GM12878 (cell line): ENCODE measurements at regions not wholly inside any gene's neighbourhood (a gene's known extent, or its start where the extent isn't known, plus 50 kb on each side); places are given as distances from the start of the nearest gene placed in this dataset.

ENCODE experiments used
- ATAC-seq: fragments of 200-7000 bp; cut with Tn5 transposase; 3 replicates; pipeline ENCODE4 v1.9.1; 2020; ENCODE audit warnings: mild to moderate bottlenecking, moderate library complexity
- BruUV-seq: library from RNA; stranded (reverse); fragments of 400-500 nt; replicated peaks from 2 replicates; lab custom pipeline; 2021; lab: Mats Ljungman, UMichigan
- CTCF ChIA-PET: fragments of 300-600 bp; sonication (Branson Sonifier 250); formaldehyde crosslinking; extraction: SDS; loops from one replicate; lab custom pipeline; 2021; ENCODE audit warnings: inconsistent platforms; lab: Yijun Ruan, JAX
- POLR2A ChIA-PET: fragments of 350-600 bp; formaldehyde crosslinking; extraction: SDS; loops from one replicate; lab custom pipeline; 2021; ENCODE audit warnings: inconsistent platforms; lab: Charles Lee
- RAD21 ChIA-PET: fragments of 300-600 bp; sonication (Branson Sonifier 250); formaldehyde crosslinking; loops from one replicate; lab custom pipeline; 2023; ENCODE audit warnings: antibody characterized with exemption; ENCODE audit not compliant: unreplicated experiment; lab: Charles Lee
- SMC1A ChIA-PET: fragments of 300-600 bp; sonication (Branson Sonifier 250); formaldehyde crosslinking; loops from one replicate; lab custom pipeline; 2023; ENCODE audit not compliant: unreplicated experiment, uncharacterized antibody; lab: Charles Lee
- DNase-seq: peaks from one replicate; pipeline ENCODE4 v3.0.0-alpha.2; 2011; ENCODE audit warnings: low read depth, low spot score
- FAIRE-seq: peaks from 3 replicates; lab custom pipeline; 2011; peaks lifted over from hg19 to GRCh38; lab: Jason Lieb, UNC
- H2AFZ ChIP-seq: 2 replicates; pipeline ENCODE4 v1.6.0; 2011; ENCODE audit warnings: low read depth, low read length, control low read depth; ENCODE audit not compliant: control insufficient read depth
- H3K27ac ChIP-seq: 2 replicates; pipeline ENCODE4 v1.5.1; 2011; ENCODE audit warnings: control low read depth; ENCODE audit not compliant: control insufficient read depth, insufficient read depth
- H3K27me3 ChIP-seq, 2 experiments: replicated peaks in 1 of 2; 2 replicates each; pipeline versions ENCODE4 v1.6.0 to v1.6.1; 2011; ENCODE audit warnings: low read length in 1 of 2; ENCODE audit not compliant: control insufficient read depth in 2 of 2, insufficient read depth in 2 of 2
- H3K36me3 ChIP-seq, 2 experiments: 2 replicates each; pipeline ENCODE4 v1.5.1; 2011; ENCODE audit warnings: low read length in 1 of 2; ENCODE audit not compliant: control insufficient read depth in 2 of 2, insufficient read depth in 2 of 2
- H3K4me1 ChIP-seq: 2 replicates; pipeline ENCODE4 v1.6.1; 2011; ENCODE audit warnings: mild to moderate bottlenecking, low read length, moderate library complexity, mixed read lengths; ENCODE audit not compliant: control insufficient read depth, insufficient read depth
- H3K4me2 ChIP-seq: 2 replicates; pipeline ENCODE4 v1.6.0; 2011; ENCODE audit warnings: control low read depth; ENCODE audit not compliant: control insufficient read depth, insufficient read depth
- H3K4me3 ChIP-seq: fragments of 200-600 bp; sonication (generic); 2 replicates; pipeline ENCODE4 v1.5.1; 2016
- H3K79me2 ChIP-seq: 2 replicates; pipeline ENCODE4 v1.6.0; 2011; ENCODE audit warnings: low read length; ENCODE audit not compliant: control insufficient read depth, insufficient read depth
- H3K9ac ChIP-seq: 2 replicates; pipeline ENCODE4 v1.8.0; 2011; ENCODE audit warnings: low read length, control low read depth, mixed read lengths; ENCODE audit not compliant: control insufficient read depth, insufficient read depth
- H3K9me3 ChIP-seq: replicated peaks from 3 replicates; pipeline ENCODE4 v1.5.1; 2011; ENCODE audit warnings: mild to moderate bottlenecking, low read length; ENCODE audit not compliant: control insufficient read depth, insufficient read depth
- H4K20me1 ChIP-seq: 2 replicates; pipeline ENCODE4 v1.6.0; 2011; ENCODE audit not compliant: control insufficient read depth, insufficient read depth
- ATF3 ChIP-seq: IDR thresholded peaks from 2 replicates; pipeline ENCODE4 v1.6.1; 2011; ENCODE audit warnings: low read depth, mild to moderate bottlenecking, low read length, moderate library complexity, borderline replicate concordance; ENCODE audit errors: extremely low read depth
- ATF7 ChIP-seq: fragments of 450-650 bp; IDR thresholded peaks from 2 replicates; pipeline ENCODE4 v1.6.1; 2016; ENCODE audit warnings: low read depth, mild to moderate bottlenecking
- CBFB ChIP-seq: IDR thresholded peaks from 2 replicates; pipeline ENCODE4 v1.6.1; 2016; ENCODE audit warnings: antibody characterized with exemption, low read depth
- CHD4 ChIP-seq: fragments of 200-600 bp; sonication (generic); IDR thresholded peaks from 2 replicates; pipeline ENCODE4 v1.6.1; 2016; ENCODE audit warnings: mild to moderate bottlenecking
- EGR1 ChIP-seq, 2 experiments: IDR thresholded peaks; 1 replicate in 1 of 2; 2 replicates in 1 of 2; pipeline ENCODE4 v1.6.1; 2011 to 2012; ENCODE audit warnings: low read depth in 2 of 2, low read length in 2 of 2, borderline replicate concordance in 1 of 2, mild to moderate bottlenecking in 1 of 2, moderate library complexity in 1 of 2
- EP300 ChIP-seq, 2 experiments: fragments of 150-350 bp in 1 of 2; IDR thresholded peaks; 2 replicates each; pipeline ENCODE4 v1.6.1; 2011 to 2012; ENCODE audit warnings: low read depth in 2 of 2, low read length in 2 of 2, borderline replicate concordance in 1 of 2, improper control_type of control experiment in 1 of 2, inconsistent platforms in 1 of 2; ENCODE audit not compliant: control insufficient read depth in 1 of 2
- GATAD2B ChIP-seq: fragments of 450-650 bp; conservative IDR thresholded peaks from 2 replicates; pipeline ENCODE4 v1.6.1; 2017; ENCODE audit warnings: low read depth, mild to moderate bottlenecking, moderate library complexity
- MYB ChIP-seq: fragments of 150-350 bp; IDR thresholded peaks from 2 replicates; pipeline ENCODE4 v1.6.1; 2014; ENCODE audit warnings: mild to moderate bottlenecking, low read depth, low read length, borderline replicate concordance
- POLR2A ChIP-seq: IDR thresholded peaks from 2 replicates; pipeline ENCODE4 v1.6.1; 2011; ENCODE audit warnings: low read depth, mild to moderate bottlenecking, low read length
- RAD51 ChIP-seq: fragments of 450-650 bp; IDR thresholded peaks from 2 replicates; pipeline ENCODE4 v1.6.1; 2016; ENCODE audit warnings: moderate library complexity, mild to moderate bottlenecking, inconsistent platforms
- RCOR1 ChIP-seq: conservative IDR thresholded peaks from 2 replicates; pipeline ENCODE4 v1.6.1; 2012; ENCODE audit warnings: low read depth, low read length, improper control_type of control experiment
- RELA ChIP-seq: fragments of 450-650 bp; IDR thresholded peaks from 2 replicates; pipeline ENCODE4 v1.8.0; 2014; ENCODE audit warnings: borderline replicate concordance; ENCODE audit not compliant: partially characterized antibody
- SUPT20H ChIP-seq: IDR thresholded peaks from 2 replicates; pipeline ENCODE4 v1.6.1; 2011; ENCODE audit warnings: low read depth, mild to moderate bottlenecking, low read length, moderate library complexity, borderline replicate concordance; ENCODE audit not compliant: control insufficient read depth
- TAF1 ChIP-seq: IDR thresholded peaks from 2 replicates; pipeline ENCODE4 v1.6.1; 2011; ENCODE audit warnings: mild to moderate bottlenecking, low read depth, low read length, borderline replicate concordance
- TCF12 ChIP-seq: IDR thresholded peaks from 2 replicates; pipeline ENCODE4 v1.6.1; 2011; ENCODE audit warnings: low read depth, mild to moderate bottlenecking, low read length
- ZBED1 ChIP-seq: IDR thresholded peaks from 2 replicates; pipeline ENCODE4 v1.6.1; 2016; ENCODE audit warnings: borderline replicate concordance
- ZNF217 ChIP-seq: fragments of 450-650 bp; IDR thresholded peaks from 2 replicates; pipeline ENCODE4 v1.6.1; 2017; ENCODE audit warnings: antibody characterized with exemption, mild to moderate bottlenecking
- WGBS: methylation state at CpG from one replicate; pipeline ENCODE4 v1.1.6; 2016; ENCODE audit warnings: low lambda C conversion rate; ENCODE audit not compliant: insufficient replicate concordance, insufficient coverage; ENCODE audit errors: missing lambda C conversion rate; 5-methylcytosine and 5-hydroxymethylcytosine counted together
- in situ Hi-C: fragments of 300-500 bp; cut with MboI; formaldehyde crosslinking; loops from 9 replicates; pipeline ENCODE4 v1.14.3; 2018; ENCODE audit warnings: mixed read lengths
- intact Hi-C: fragments of 100-400 bp; cut with micrococcal nuclease; formaldehyde crosslinking; loops from one replicate; pipeline ENCODE4 v1.14.2; 2022; ENCODE audit not compliant: unreplicated experiment
- TF ChIP-seq, protein P1 (sequence below): IDR thresholded peaks from 2 replicates; pipeline ENCODE4 v1.6.1; 2012; ENCODE audit warnings: low read depth, low read length, improper control_type of control experiment
- TF ChIP-seq, protein P2 (sequence below): IDR thresholded peaks from 2 replicates; pipeline ENCODE4 v1.6.1; 2011; ENCODE audit warnings: mild to moderate bottlenecking, low read depth, low read length, moderate library complexity; ENCODE audit not compliant: insufficient replicate concordance
- TF ChIP-seq, protein P3 (sequence below): IDR thresholded peaks from 2 replicates; pipeline ENCODE4 v1.6.1; 2011; ENCODE audit warnings: borderline replicate concordance, low read depth, mild to moderate bottlenecking, moderate library complexity, low read length; ENCODE audit not compliant: insufficient read depth, poor library complexity, severe bottlenecking

- TF ChIP-seq, protein P1, sequence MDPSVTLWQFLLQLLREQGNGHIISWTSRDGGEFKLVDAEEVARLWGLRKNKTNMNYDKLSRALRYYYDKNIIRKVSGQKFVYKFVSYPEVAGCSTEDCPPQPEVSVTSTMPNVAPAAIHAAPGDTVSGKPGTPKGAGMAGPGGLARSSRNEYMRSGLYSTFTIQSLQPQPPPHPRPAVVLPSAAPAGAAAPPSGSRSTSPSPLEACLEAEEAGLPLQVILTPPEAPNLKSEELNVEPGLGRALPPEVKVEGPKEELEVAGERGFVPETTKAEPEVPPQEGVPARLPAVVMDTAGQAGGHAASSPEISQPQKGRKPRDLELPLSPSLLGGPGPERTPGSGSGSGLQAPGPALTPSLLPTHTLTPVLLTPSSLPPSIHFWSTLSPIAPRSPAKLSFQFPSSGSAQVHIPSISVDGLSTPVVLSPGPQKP: no peak
- no peak for TF ChIP-seq MYB
- no peak for TF ChIP-seq ATF7
- no peak for TF ChIP-seq EGR1 (IDR thresholded peaks at IDR 0.05; ENCODE audit: borderline replicate concordance in 1 of 2, low read depth in 2 of 2, low read length in 2 of 2)
- TF ChIP-seq TAF1: no peak
- no peak for TF ChIP-seq RCOR1
- TF ChIP-seq GATAD2B: no peak
- TF ChIP-seq CHD4: no peak
- no peak for TF ChIP-seq EP300 (IDR thresholded peaks at IDR 0.05; ENCODE audit: borderline replicate concordance in 1 of 2, control insufficient read depth in 1 of 2, low read depth in 2 of 2, low read length in 2 of 2)
- no peak for TF ChIP-seq ATF3
Observed at GRCh38 chr1:116278541-116278866, 94.5 kb upstream of the ATP1A1 start (continued).

GRCh38 chr1:116279715-116280114, 93.3 kb upstream of the ATP1A1 start:
- H2AFZ ChIP-seq: no peak overlapping the region
- FAIRE-seq: no peak
- SMC1A ChIA-PET: interaction anchor here (1.2 kb wide), 1 partner anchor 13 kb away, joined by 3 read pairs; no protein-coding TSS in a partner anchor
- H3K4me2 ChIP-seq: no peak overlapping the region
- POLR2A ChIA-PET: no interaction called here
- intact Hi-C loops: no loop called here
- no peaks in the 10 kb centered on the region; a peak in 2 of 4 replicates for H3K27me3 ChIP-seq
- in situ Hi-C loops: no loop called here
- RAD21 ChIA-PET: no interaction called here
- no peaks in the 10 kb centered on the region for H3K36me3 ChIP-seq
- no peaks in the 10 kb centered on the region for H4K20me1 ChIP-seq
- no peak overlapping the region for H3K4me3 ChIP-seq
- H3K9me3 ChIP-seq: no peaks in the 10 kb centered on the region
- DNase-seq: no peak
- no peak overlapping the region for H3K9ac ChIP-seq
- CTCF ChIA-PET: no interaction called here
- H3K79me2 ChIP-seq: no peaks in the 10 kb centered on the region
- no peak overlapping the region for H3K27ac ChIP-seq
- 79% methylated on average over 3 of the region's 3 CpGs for WGBS
- ATAC-seq: no peak
- no peaks in the 10 kb centered on the region for H3K4me1 ChIP-seq
- no TSS peak for BruUV-seq
- TF ChIP-seq ZNF217 (no peak), SUPT20H (no peak), RAD51 (no peak), TCF12 (no peak), ZBED1 (no peak), POLR2A (no peak), RELA (no peak), CBFB (no peak)
- TF ChIP-seq, protein P2, sequence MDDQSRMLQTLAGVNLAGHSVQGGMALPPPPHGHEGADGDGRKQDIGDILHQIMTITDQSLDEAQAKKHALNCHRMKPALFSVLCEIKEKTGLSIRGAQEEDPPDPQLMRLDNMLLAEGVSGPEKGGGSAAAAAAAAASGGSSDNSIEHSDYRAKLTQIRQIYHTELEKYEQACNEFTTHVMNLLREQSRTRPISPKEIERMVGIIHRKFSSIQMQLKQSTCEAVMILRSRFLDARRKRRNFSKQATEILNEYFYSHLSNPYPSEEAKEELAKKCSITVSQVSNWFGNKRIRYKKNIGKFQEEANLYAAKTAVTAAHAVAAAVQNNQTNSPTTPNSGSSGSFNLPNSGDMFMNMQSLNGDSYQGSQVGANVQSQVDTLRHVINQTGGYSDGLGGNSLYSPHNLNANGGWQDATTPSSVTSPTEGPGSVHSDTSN: no peak
- TF ChIP-seq, protein P3, sequence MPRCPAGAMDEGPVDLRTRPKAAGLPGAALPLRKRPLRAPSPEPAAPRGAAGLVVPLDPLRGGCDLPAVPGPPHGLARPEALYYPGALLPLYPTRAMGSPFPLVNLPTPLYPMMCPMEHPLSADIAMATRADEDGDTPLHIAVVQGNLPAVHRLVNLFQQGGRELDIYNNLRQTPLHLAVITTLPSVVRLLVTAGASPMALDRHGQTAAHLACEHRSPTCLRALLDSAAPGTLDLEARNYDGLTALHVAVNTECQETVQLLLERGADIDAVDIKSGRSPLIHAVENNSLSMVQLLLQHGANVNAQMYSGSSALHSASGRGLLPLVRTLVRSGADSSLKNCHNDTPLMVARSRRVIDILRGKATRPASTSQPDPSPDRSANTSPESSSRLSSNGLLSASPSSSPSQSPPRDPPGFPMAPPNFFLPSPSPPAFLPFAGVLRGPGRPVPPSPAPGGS: no peak
